AG10803 (cell line): ENCODE measurements at regions not wholly inside any gene's neighbourhood (a gene's known extent, or its start where the extent isn't known, plus 50 kb on each side); places are given as distances from the start of the nearest gene placed in this dataset.

Source experiments
- DNase-seq: peaks from one replicate; pipeline ENCODE4 v3.0.0; 2010; ENCODE audit warnings: low read depth
- H3K4me3 ChIP-seq: 2 replicates; pipeline ENCODE4 v1.5.1; 2011; ENCODE audit warnings: mild to moderate bottlenecking, low read length, control low read depth
- CTCF ChIP-seq: conservative IDR thresholded peaks from 2 replicates; pipeline ENCODE4 v1.5.1; 2011; ENCODE audit warnings: mild to moderate bottlenecking, low read length, control low read depth, inconsistent platforms

- TF ChIP-seq CTCF, result no peak
- H3K4me3 ChIP-seq, result no peak overlapping the region
Measured at GRCh38 chr16:8247993-8248392, 342.3 kb downstream of the TMEM114 start.

GRCh38 chr16:8243981-8244380, 346.3 kb downstream of the TMEM114 start:
- no peak for TF ChIP-seq CTCF
- DNase-seq, result no peak
- H3K4me3 ChIP-seq, result no peak overlapping the region

More at GRCh38 chr16:8247993-8248392, 342.3 kb downstream of the TMEM114 start:
- no peak for DNase-seq

- DNase-seq, result no peak
- no peak overlapping the region for H3K4me3 ChIP-seq
- no peak for TF ChIP-seq CTCF
Measured at GRCh38 chr16:8241408-8241807, 348.9 kb downstream of the TMEM114 start.

- TF ChIP-seq CTCF, result no peak
- DNase-seq, result no peak
- no peak overlapping the region for H3K4me3 ChIP-seq
Measured at GRCh38 chr16:8239443-8239842, 350.9 kb downstream of the TMEM114 start.

GRCh38 chr16:8237452-8237851, 352.9 kb downstream of the TMEM114 start:
- H3K4me3 ChIP-seq, result no peak overlapping the region
- no peak for DNase-seq
- TF ChIP-seq CTCF, result no peak

- no peak overlapping the region for H3K4me3 ChIP-seq
- no peak for TF ChIP-seq CTCF
- no peak for DNase-seq
Measured at GRCh38 chr16:8236816-8237215, 353.5 kb downstream of the TMEM114 start.

GRCh38 chr16:8230497-8230896, 359.8 kb downstream of the TMEM114 start:
- TF ChIP-seq CTCF, result no peak
- H3K4me3 ChIP-seq, result no peak overlapping the region
- no peak for DNase-seq
